Stomach (tissue), 8 donors: ENCODE measurements at regions not wholly inside any gene's neighbourhood (a gene's known extent, or its start where the extent isn't known, plus 50 kb on each side); places are given as distances from the start of the nearest gene placed in this dataset.

Experiments
- DNase-seq, 2 donors: peaks; one replicate each; pipeline versions ENCODE4 v3.0.0 to v3.0.0-alpha.2; 2013 to 2019
- H3K27ac ChIP-seq, 5 donors: fragments of 200-600 bp in 4 of 5; sonication (generic) in 4 of 5; one replicate each; pipeline ENCODE4 v1.5.1; 2013 to 2019; ENCODE audit warnings: mild to moderate bottlenecking in 1 of 5, moderate library complexity in 1 of 5
- H3K27me3 ChIP-seq, 3 donors: fragments of 200-600 bp; sonication (generic); one replicate each; pipeline ENCODE4 v1.5.1; 2017 to 2019; ENCODE audit warnings: mixed run types in 1 of 3
- H3K36me3 ChIP-seq, 4 donors: fragments of 200-600 bp; sonication (generic); 1 replicate in 3 of 4; 2 replicates in 1 of 4; pipeline ENCODE4 v1.5.1; 2016 to 2019
- H3K4me1 ChIP-seq, 4 donors: fragments of 200-600 bp; sonication (generic); one replicate each; pipeline ENCODE4 v1.5.1; 2016 to 2019
- H3K4me3 ChIP-seq, 4 donors: fragments of 200-600 bp; sonication (generic) in 3 of 4; one replicate each; pipeline ENCODE4 v1.5.1; 2016 to 2019; ENCODE audit warnings: mild to moderate bottlenecking in 1 of 4
- H3K9me3 ChIP-seq, 4 donors: fragments of 200-600 bp; sonication (generic); one replicate each; pipeline ENCODE4 v1.5.1; 2016 to 2019
- EP300 ChIP-seq: sonication (generic); formaldehyde crosslinking; IDR thresholded peaks from one replicate; pipeline ENCODE4 v1.6.1; 2017; ENCODE audit warnings: antibody characterized with exemption
- POLR2A ChIP-seq, 4 donors: fragments of 450-650 bp; IDR thresholded peaks; one replicate each; pipeline ENCODE4 v1.6.1; 2016; ENCODE audit warnings: antibody characterized with exemption in 4 of 4, control low read depth in 2 of 4, mild to moderate bottlenecking in 1 of 4, moderate library complexity in 1 of 4
- POLR2AphosphoS5 ChIP-seq, 3 donors: sonication (generic); formaldehyde crosslinking; IDR thresholded peaks; one replicate each; pipeline ENCODE4 v1.6.1; 2016; ENCODE audit warnings: antibody characterized with exemption in 3 of 3
- WGBS, 5 donors: extraction: QIAGEN DNeasy Blood & Tissue Kit in 3 of 5; methylation state at CpG; one replicate each; pipeline versions ENCODE4 v1.1.5 to v1.1.7; 2013 to 2018; 5-methylcytosine and 5-hydroxymethylcytosine counted together
- intact Hi-C: fragments of 100-400 bp; cut with DNase I; formaldehyde crosslinking; loops from one replicate; pipeline ENCODE4 v1.15.1; 2023; ENCODE audit warnings: low total_unique reads
- TF ChIP-seq, protein P1 (sequence below), 7 experiments: fragments of 450-650 bp in 4 of 7; fragments of 200-600 bp in 3 of 7; sonication (generic) in 3 of 7; IDR thresholded peaks; one replicate each; pipeline ENCODE4 v1.5.1; 2016 to 2019; ENCODE audit warnings: antibody characterized with exemption in 7 of 7, control low read depth in 2 of 7, mild to moderate bottlenecking in 1 of 7
- donor health status: healthy with polysubstance abuse.
- donor health status: Bipolar disorder and iron deficiency.
- donor health status: healthy.

DNA sequence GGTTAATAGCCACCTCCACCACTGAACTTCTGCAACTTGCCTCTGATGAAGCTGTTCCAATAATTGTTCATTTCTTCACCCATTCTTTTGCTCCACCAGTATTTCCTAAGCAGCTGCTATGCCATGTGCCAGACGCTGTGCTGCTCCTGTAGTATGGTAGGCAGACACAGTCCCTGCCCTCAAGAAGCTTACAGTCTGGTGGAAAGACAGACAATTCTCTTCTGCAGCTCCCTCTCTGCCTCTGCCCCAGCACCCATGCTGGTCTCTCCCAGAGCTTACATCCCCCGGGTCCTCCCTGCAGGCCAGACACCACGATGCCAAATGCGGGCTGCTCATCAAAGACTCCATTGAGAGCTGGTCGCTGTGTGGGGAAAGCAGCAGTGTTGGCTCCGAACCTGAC, 111.6 kb upstream of the ESRRB start:
- Histone ChIP-seq H3K27me3 (peaks cover 0 to 6% (median 0%) of the 10 kb centered on the region in 3 donors), H3K4me1 (peaks cover 0 to 15% (median 3%) of the 10 kb centered on the region in 4 donors), H3K36me3 (no peaks in the 10 kb centered on the region), H3K9me3 (no peaks in the 10 kb centered on the region), H3K4me3 (no peak overlapping the region), H3K27ac (no peak overlapping the region)
- TF ChIP-seq POLR2A (IDR thresholded peaks at IDR 0.05) (no peak), EP300 (no peak), POLR2AphosphoS5 (IDR thresholded peaks at IDR 0.05) (no peak)
- TF ChIP-seq, protein P1, sequence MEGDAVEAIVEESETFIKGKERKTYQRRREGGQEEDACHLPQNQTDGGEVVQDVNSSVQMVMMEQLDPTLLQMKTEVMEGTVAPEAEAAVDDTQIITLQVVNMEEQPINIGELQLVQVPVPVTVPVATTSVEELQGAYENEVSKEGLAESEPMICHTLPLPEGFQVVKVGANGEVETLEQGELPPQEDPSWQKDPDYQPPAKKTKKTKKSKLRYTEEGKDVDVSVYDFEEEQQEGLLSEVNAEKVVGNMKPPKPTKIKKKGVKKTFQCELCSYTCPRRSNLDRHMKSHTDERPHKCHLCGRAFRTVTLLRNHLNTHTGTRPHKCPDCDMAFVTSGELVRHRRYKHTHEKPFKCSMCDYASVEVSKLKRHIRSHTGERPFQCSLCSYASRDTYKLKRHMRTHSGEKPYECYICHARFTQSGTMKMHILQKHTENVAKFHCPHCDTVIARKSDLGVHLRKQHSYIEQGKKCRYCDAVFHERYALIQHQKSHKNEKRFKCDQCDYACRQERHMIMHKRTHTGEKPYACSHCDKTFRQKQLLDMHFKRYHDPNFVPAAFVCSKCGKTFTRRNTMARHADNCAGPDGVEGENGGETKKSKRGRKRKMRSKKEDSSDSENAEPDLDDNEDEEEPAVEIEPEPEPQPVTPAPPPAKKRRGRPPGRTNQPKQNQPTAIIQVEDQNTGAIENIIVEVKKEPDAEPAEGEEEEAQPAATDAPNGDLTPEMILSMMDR (IDR thresholded peaks at IDR 0.05), result no peak
- intact Hi-C loops, result no loop called here
- 84 to 93% (median 91%) methylated on average over 5 to 6 of the region's 6 CpGs for WGBS, 5 donors
- no peak for DNase-seq

DNA sequence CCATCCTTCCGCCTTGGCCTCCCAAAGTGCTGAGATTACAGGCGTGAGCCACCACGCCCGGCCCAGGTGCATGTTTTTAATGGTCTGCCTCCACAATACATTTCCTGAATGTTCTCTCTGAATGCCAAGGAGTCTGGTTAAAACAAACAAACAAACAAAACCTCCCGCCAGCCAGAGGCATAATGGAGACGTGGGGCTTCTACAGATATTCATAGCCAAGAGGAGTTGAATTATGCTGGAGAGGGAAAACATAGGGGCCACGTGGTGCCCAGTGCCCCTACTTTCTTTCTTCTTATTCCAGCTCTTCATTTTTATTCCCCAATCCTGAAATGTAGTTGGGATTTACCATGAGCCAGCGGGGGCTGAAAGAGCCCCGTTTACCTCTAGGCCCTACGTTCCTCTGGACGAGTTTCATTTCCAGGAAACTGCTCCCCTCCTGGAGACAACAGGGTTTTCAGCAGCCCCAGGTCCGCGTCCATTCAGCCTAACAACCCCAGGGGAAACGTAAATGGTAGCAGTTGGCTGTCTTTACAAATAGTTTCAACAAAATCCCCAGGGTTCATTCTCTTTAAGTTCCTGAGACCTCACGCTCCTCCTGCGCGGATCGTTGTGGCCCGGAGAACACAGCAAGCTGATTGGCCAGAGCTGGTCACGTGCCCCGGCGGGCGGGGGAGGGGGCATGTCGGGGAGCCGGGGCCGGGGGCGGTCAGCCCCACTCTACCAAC, 108.5 kb upstream of the ESRRB start:
- H3K4me1 ChIP-seq, result peaks cover 0 to 15% (median 3%) of the 10 kb centered on the region in 4 donors
- peaks cover 0 to 10% (median 0%) of the 10 kb centered on the region in 3 donors for H3K27me3 ChIP-seq
- TF ChIP-seq, protein P1 (IDR thresholded peaks at IDR 0.05), result peak in 1 of 7 experiments; percentile 9
- no peak for TF ChIP-seq EP300
- peak overlapping the region in 3 of 5 donors; percentile 26 to 48 (median 46) for H3K27ac ChIP-seq
- peak overlapping the region; percentile 40 to 46 (median 42) for H3K4me3 ChIP-seq
- no peaks in the 10 kb centered on the region for H3K9me3 ChIP-seq
- peak; percentile 45 to 87 for DNase-seq
- 20 to 30% (median 23%) methylated on average over 27 of the region's 27 CpGs for WGBS, 5 donors
- no peaks in the 10 kb centered on the region for H3K36me3 ChIP-seq
- intact Hi-C loops, result no loop called here

DNA sequence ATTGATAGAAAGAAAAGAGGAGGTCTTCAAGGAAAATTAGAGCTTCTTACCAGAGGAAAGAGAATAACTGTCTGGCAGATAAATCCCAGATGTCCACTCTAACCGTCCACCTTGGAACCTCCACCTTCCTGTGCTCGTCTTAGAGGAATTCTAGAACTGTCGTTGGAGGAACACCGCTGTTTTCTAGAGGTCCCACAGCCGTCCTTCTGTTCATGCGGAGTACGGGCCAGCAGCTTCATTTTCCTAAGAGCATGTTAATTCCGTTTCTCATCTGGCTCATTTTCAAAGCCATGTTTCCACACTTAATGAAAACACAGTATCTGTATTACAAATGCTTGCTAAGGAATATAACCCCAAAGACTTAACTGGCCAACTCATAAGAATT, 107.9 kb upstream of the ESRRB start:
- DNase-seq, result no peak
- TF ChIP-seq POLR2A (IDR thresholded peaks at IDR 0.05), result no peak
- TF ChIP-seq, protein P1 (IDR thresholded peaks at IDR 0.05), result no peak
- TF ChIP-seq POLR2AphosphoS5 (IDR thresholded peaks at IDR 0.05), result no peak
- TF ChIP-seq EP300, result no peak
- Histone ChIP-seq H3K27ac (peak overlapping the region in 3 of 5 donors; percentile 26 to 48 (median 46)), H3K27me3 (peaks cover 0 to 10% (median 0%) of the 10 kb centered on the region in 3 donors), H3K36me3 (no peaks in the 10 kb centered on the region), H3K4me3 (peak overlapping the region; percentile 40 to 46 (median 42)), H3K9me3 (no peaks in the 10 kb centered on the region), H3K4me1 (peaks cover 0 to 15% (median 3%) of the 10 kb centered on the region in 4 donors)
- 12 to 38% (median 29%) methylated on average over 8 of the region's 8 CpGs for WGBS, 5 donors
- intact Hi-C loops, result no loop called here

DNA sequence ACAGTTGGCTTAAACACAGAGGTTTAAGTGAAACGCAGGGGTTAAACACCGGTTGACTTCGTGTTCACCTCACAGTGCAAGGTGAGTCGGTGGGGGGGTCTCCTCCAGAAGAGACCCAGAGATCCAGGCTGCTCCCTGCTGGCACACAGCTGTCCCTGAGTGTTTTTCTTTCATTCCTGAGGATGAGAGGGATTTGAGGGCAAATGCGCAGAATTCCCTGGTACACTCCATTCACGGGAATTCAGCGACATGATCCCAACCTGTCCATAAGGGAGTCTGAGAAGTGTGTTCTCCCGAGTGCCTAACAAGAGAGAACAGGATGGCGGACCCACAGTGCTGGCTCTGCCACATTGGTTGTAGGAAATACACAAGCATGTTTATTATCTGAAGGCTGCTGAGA, 107.2 kb upstream of the ESRRB start:
- intact Hi-C loops, result no loop called here
- no peak for TF ChIP-seq POLR2A (IDR thresholded peaks at IDR 0.05)
- TF ChIP-seq, protein P1 (IDR thresholded peaks at IDR 0.05), result no peak
- no peak for TF ChIP-seq EP300
- no peak for TF ChIP-seq POLR2AphosphoS5 (IDR thresholded peaks at IDR 0.05)
- Histone ChIP-seq H3K27ac (no peak overlapping the region), H3K36me3 (no peaks in the 10 kb centered on the region), H3K27me3 (peaks cover 0 to 10% (median 0%) of the 10 kb centered on the region in 3 donors), H3K4me3 (no peak overlapping the region), H3K9me3 (no peaks in the 10 kb centered on the region), H3K4me1 (peaks cover 0 to 15% (median 3%) of the 10 kb centered on the region in 4 donors)
- DNase-seq, result no peak
- WGBS, 5 donors, result 78 to 84% (median 83%) methylated on average over 9 of the region's 9 CpGs
